ENCODE measurements at regions not wholly inside any gene's neighbourhood (a gene's known extent, or its start where the extent isn't known, plus 50 kb on each side); places are given as distances from the start of the nearest gene placed in this dataset.

GRCh38 chr2:212686285-212686895, 147.8 kb upstream of the ERBB4 start:
- peak in 4 of 5 donors; percentile 9 to 34 (median 20) for DNase-seq

DNA sequence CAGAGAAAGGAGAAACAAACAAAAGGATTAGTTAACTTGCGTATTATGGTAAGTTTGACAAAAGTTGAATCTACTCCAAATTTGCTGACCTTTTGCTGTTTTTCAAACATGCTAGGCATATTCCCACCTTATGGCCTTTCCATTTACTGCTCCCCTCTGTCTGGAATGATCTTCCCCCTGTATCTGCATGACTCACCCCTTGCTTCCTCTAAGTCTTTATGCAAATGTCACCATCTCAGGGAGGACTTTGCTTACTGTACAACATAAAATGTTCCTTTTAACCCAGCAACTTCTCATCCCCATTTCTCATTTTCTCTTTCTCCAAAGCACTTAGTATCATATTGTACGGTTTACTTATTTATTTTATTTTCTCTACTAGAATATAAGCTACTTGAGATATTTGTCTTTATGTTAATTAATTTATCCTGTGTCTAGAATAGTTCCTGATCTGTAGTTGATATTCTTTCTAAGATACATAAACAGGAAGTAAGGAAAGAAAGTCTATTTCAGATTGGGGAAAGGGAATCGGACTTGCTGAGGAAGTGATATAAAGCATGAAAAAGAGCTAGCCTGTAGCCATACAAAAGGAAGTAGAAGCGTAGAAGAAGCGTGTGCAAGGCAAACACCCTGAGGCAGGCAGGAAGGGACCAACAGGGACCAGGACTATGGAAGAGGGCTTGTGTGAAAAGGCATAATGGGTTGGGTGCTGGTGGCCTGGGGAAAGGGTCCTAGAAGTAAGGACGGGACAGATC, 144.9 kb upstream of the ERBB4 start:
- DNase-seq: no peak

DNA sequence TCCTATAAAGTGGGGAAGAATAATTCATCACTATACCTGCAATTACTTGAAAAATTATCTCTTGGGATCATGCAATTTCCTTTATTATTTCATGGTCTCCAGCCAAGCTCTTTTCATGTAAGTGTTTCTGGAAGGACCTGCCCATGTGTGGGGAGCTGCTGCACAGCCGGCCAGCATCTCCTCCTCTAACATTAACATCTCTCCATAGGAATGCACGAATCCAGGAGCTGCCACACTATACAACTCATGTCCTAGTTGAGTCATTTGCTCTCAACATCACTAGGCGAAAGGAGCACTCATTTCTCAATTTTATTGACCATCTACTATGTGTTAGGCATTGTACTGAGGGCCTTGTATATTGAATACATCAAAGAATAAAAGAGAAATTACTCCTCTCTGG, 144.3 kb upstream of the ERBB4 start:
- no peak for DNase-seq

GRCh38 chr2:212677466-212677865, 138.9 kb upstream of the ERBB4 start:
- no peak for DNase-seq

DNA sequence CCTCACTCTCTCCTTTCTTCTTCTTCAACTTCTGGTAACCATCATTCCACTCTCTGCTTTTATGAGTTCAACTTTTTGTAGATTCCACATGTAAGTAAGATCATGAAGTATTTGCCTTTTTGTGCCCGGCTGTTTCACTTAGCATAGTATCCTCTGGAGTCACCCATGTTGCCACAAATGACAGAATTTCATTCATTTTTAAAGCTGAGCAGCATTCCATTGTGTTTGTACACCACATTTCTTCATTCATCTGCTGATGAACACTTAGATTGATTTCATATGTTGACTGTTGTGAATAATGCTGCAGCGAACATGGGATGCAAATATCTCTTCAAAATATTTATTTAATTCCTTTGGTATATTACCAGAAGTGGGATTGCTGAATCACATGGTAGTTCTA, 133.6 kb upstream of the ERBB4 start:
- DNase-seq: no peak

DNA sequence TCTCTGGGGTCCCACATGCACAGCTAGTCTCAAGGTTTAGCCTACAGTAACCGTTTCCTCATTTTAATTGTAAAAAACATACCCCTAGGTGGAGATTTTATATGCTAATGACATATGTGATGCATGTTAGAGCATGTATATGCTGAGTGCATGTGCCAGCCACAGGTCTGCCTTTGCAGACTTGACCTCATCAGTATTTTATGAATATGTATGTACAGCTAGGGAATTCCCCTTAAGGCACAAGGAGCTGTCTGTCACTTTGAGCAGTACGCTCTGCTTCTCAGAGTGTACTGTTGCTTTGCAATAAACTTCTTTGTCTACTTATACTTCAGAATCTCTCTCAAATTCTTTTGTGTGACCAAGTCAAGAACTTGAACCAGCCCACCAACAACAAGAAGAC, 131.2 kb upstream of the ERBB4 start:
- no peak for DNase-seq

DNA sequence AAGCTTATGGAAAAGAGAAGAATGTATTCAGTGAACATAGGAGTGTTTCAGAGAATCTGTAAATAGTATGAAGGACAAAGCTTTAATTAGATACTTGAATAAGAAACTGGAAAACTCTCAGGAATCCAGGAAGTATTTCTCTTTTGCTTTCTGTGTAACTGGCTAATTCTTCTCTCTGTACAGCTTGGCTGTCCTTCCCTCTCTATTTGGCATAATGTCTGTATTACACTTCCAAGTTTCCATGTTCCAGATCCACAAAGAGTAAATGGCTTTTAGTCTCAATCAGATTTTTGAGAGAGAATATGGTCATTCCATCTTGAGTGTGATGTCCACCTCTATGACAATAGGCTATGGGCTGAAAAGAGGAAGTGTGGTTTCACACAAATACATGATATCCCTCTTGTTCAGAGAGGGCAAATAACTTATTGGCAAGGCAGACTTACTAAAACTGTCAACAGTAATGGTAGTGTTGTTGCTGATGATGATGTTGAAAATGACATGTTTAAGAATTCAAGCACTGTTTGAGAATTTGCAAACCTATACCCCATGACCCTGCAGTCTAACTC, 129.2 kb upstream of the ERBB4 start:
- DNase-seq: no peak

DNA sequence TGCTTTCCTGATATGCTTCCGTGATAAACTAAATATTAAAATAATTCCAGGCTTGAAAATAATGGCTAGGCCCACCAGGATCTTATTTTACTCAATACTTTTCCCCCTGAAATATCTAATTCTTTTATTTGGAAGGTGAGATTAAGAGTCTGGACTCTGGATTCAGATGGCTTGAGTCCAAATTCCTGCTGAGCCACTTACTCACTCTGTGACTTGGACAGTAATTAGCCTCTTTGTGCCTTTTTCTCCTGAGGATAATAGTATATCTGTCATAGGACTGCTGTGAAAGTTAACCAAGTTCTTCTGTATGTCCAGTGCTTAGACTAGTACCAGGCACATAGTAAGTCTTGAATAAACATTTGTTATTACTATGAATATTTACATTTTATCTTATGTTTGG, 127.3 kb upstream of the ERBB4 start:
- no peak for DNase-seq

DNA sequence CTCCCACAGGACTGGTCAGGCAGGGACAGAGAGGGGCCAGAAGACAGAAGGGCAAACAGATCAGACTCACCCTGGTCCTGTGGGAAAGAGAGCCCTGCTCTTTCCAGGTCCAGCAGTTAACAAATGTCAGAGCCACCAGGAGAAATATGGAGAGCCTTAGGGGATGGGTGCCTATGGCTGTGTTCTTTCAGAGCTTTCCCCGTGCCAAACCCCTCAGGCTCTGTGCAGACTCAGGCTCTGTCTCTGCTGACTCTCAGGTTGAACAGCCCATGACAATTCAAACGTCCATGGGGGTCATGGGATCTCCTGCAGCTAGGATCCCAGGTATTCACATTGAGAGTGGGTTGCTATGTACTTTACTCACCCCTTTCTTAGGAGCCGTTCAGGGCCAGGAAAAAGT, 120.8 kb upstream of the ERBB4 start:
- no peak for DNase-seq

- DNase-seq: no peak
Observed at GRCh38 chr2:212649646-212650045, 111.0 kb upstream of the ERBB4 start.

DNA sequence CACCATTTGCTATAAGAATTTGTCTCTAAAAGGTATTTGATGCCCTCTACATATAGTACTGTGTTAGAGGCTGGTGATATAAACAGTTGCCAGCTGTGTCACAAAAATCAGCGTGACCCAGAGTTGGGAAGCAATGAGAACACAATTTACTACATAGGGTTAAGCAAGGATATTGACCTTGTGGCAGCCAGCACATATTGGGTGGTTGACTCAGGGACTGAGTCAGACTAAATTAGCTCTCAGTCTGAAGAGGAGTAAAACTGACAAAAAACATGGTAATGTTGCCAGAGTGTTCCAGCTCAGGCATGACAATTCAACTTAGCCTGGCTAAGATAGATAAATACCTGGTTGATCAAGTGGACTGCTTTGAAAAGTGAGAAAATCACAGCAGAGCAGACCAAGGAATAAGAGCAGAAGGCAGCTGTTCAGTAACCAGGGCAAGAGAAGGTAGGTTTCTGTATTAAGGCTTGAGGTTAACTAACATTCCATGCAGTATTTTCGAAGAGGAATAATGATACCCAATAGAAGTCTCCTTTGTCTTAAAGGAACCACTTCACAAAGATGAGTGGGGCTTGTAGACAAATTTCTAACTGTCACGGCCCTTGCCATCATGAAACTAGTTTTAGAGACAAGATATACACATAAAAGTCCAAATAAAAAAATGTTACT, 108.2 kb upstream of the ERBB4 start:
- no peak for DNase-seq

- no peak for DNase-seq
Observed at GRCh38 chr2:212644195-212644837, 105.7 kb upstream of the ERBB4 start.

- no peak for DNase-seq
Observed at GRCh38 chr2:212640428-212640827, 101.8 kb upstream of the ERBB4 start.

- no peak for DNase-seq
Observed at GRCh38 chr2:212638694-212639093, 100.1 kb upstream of the ERBB4 start.

GRCh38 chr2:212628586-212628985, 90.0 kb upstream of the ERBB4 start:
- DNase-seq: no peak

DNA sequence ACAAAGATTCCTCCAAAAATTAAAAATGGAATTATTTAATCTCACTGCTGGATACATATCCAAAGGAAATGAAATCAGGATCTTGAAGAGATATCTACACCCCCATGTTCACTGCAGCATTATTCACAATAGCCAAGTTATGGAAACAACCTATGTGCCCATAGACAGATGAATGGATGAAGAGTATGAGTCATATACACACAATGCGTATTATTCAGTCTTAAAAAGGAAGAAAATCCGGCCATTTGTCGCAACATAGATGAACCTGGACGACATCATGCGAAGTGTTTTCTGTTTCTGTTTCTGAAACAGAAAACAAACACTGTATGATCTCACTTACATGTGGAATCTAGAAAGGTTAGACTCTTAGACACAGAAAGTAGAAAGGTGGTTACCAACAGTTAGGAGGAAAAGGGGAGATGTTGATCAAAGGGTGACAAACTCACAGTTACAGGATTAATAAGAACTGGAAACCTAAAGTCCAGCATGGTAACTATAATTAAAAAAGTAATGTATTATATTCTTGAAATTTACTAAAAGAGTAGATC, 87.8 kb upstream of the ERBB4 start:
- no peak for DNase-seq

GRCh38 chr2:212619954-212620353, 81.4 kb upstream of the ERBB4 start:
- no peak for DNase-seq

DNA sequence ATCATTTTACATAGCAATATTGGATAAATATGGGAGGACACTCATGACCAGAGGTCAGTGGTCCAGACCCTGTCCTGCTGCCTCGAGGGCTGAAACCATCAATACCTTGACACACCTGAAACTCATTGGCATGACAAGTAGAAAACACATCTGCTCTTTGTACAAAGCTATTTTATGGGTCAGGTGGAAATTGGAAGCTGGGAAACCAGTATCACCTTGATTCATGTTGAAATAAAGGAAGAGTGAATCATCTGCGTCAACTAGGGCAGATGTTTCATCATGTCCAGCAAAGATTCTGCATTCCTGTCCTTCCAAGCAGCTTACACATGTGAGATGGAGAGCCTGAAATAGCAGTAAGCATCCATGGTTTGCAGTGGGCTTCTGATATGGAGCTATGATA, 80.0 kb upstream of the ERBB4 start:
- DNase-seq: no peak

DNA sequence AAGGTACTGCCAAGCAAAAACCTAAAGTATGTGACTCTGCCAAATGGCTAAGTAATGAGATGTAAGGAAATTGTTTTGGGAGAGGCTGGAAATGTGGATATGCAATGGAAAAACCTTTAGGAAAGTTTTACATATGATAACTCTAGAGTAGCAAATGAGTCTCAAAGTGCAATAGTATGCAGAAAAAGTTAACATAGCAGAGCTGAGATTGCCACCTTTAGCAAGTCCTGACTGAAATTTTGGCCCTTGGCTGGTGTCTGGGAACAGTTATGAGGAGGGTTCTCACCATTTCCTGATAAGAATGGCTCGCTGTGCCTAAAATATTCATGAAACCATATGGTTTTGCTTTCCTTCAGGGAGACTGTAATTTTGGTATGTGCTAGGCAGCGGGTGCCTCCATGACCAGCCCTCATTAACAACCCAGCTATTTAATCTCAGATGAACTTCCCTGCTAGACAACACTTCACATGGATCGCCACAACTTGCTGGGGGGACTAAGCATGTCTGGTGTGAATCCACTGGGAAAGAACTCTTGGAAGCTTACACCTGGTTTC, 72.3 kb upstream of the ERBB4 start:
- DNase-seq: no peak

DNA sequence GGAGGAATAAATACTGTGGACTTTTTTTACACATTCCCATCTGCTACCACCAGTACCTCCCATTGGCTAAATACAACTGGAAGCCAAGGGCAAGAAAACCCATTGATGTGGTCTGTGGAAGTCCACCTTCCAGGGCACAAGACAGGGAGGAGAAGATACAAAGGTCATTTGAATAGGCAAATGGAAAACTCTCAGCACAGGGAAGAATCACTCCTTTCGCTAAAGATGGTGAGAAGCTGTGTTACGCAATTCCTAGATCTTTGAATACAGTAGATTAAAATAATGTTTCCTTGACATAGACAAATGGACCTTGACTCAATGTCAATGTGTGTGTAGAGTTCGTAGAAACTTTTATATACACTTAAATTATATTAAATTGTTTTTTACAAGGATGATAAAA, 70.9 kb upstream of the ERBB4 start:
- no peak for DNase-seq

DNA sequence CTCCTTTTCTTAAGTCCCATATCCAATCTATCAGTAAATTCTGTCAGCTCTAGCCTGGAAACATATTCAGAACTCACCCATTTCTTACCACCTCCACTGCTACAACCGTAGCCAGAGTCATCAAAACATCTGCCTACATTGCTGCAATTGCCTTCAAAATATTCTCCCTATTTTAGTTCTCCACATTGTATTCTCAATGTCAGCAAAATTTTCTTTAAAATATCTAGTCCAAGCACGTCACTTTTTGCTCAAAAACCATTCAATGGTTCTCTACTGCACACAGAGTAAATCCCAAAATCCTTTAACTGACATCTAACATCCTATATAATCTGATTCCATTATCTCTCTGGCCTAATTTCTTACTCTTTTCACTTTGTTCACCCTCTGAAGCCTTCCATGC, 68.5 kb upstream of the ERBB4 start:
- DNase-seq: no peak

- no peak for DNase-seq
Observed at GRCh38 chr2:212606232-212606631, 67.6 kb upstream of the ERBB4 start.

DNA sequence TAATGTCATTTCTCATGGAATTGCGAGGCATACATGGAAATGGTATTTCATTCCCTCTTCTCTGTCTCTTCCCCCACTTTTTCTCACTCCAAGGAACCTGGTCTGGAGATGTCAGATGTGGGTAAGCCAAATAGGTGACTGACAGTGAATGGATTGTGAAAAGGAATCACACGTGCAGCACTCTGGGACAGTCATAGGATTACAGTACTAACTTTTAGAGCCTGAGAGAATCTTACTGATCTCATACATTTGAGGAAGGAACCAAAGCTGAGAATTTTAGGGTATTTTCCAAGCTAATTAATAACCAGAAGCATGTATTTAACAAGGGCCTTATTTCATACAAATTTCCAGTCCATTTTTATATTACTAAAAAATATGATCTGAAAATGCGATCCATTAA, 58.1 kb upstream of the ERBB4 start:
- DNase-seq: no peak

All from T-helper 1 cell (primary cell).